SU-DHL-6 (cell line): ENCODE measurements at regions not wholly inside any gene's neighbourhood (a gene's known extent, or its start where the extent isn't known, plus 50 kb on each side); places are given as distances from the start of the nearest gene placed in this dataset.

ENCODE experiments used
- EZH2phosphoT487 ChIP-seq: fragments of 200-600 bp; sonication (generic), shearing (Covaris generic); conservative IDR thresholded peaks from 2 replicates; pipeline ENCODE4 v1.6.1; 2018; ENCODE audit warnings: mild to moderate bottlenecking, antibody characterized with exemption, low read length, moderate library complexity, mixed read lengths
- TF ChIP-seq, protein P1 (sequence below): fragments of 200-600 bp; sonication (generic); IDR thresholded peaks from one replicate; pipeline ENCODE4 v1.5.1; 2017; ENCODE audit warnings: antibody characterized with exemption, mild to moderate bottlenecking, low read length, moderate library complexity; ENCODE audit not compliant: insufficient read depth, poor library complexity, severe bottlenecking

DNA sequence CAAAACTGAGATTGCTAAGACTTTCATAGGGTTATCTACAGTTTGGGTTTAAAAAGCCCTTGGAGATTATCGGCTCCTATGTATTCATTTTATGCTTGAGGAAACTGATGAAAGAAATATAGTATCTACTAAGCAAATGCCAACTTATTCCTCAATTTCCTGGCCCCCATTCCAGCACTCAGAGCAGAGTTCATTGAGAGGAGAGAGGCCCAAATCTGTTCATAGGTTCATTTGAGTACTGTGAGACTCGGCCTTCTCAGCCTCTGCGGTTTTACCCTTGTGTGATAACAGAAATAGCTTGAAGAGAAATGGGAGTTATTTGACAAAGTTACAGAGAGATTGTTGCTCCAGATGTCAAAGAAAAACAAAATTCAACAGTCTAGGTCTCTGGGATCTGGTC lies 226.7 kb upstream of the ARHGAP42 start:
- TF ChIP-seq, protein P1, sequence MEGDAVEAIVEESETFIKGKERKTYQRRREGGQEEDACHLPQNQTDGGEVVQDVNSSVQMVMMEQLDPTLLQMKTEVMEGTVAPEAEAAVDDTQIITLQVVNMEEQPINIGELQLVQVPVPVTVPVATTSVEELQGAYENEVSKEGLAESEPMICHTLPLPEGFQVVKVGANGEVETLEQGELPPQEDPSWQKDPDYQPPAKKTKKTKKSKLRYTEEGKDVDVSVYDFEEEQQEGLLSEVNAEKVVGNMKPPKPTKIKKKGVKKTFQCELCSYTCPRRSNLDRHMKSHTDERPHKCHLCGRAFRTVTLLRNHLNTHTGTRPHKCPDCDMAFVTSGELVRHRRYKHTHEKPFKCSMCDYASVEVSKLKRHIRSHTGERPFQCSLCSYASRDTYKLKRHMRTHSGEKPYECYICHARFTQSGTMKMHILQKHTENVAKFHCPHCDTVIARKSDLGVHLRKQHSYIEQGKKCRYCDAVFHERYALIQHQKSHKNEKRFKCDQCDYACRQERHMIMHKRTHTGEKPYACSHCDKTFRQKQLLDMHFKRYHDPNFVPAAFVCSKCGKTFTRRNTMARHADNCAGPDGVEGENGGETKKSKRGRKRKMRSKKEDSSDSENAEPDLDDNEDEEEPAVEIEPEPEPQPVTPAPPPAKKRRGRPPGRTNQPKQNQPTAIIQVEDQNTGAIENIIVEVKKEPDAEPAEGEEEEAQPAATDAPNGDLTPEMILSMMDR: no peak
- no peak for TF ChIP-seq EZH2phosphoT487
